AG08395 (cell line): ENCODE measurements at regions not wholly inside any gene's neighbourhood (a gene's known extent, or its start where the extent isn't known, plus 50 kb on each side); places are given as distances from the start of the nearest gene placed in this dataset.

Experiments used
- DNase-seq: peaks from one replicate; pipeline ENCODE4 v3.0.0; 2012; ENCODE audit warnings: mixed read lengths, low spot score

DNA sequence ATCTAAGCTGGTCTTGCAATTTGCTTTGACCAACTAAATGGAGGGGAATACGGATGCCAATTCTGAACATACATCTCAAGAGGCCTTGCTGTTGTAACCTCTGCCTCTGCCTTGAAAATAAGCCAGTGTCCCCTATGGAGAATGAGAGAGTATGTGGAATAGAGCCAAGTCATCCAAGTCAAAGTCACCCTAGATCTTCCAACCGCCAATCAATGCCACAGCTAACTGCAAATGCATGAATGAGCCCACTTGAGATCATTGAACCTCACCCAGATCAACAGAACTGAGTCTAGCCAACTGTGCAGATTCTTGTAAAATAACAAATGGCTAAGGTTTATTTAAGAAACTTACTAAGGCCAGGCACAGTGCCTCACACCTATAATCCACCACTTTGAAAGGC is 139.8 kb upstream of the TANK start:
- DNase-seq, result no peak

DNA sequence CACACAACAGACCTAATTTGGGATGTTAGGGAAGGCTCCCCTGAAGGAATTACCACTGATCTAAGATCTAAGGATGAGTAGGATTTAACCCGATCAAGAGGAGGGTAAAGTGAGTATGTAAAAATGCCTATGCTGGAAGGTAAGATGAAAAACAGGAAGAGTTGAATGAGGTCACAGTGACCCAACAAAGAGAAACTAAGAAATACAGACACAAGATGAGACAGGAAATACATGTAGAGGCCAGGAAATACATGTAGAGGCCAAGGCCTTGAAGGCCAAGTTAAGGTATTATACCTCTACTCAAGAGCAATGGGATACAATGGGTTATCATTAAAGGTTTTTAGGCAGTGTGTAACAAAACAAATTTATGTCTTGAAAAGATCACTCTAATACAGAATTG is 131.6 kb upstream of the TANK start:
- no peak for DNase-seq

DNA sequence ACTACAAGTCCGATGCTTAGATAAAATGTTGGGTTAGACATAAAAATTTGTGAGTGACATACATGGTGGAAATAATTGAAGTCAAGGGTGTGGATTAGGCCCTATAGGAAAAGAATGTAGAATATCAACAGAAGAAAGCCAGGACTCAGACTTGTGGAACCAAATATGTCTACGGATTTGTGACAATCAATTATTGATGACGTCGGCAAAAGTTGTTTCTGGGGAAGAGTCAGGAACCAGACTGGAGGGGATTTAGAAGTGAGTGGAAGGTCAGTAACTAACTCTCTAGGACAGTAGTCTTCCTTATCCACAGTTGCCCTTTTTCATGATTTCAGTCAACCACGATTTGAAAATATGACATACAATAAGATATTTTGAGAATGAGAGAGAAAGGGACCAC is 130.9 kb upstream of the TANK start:
- DNase-seq, result no peak

DNA sequence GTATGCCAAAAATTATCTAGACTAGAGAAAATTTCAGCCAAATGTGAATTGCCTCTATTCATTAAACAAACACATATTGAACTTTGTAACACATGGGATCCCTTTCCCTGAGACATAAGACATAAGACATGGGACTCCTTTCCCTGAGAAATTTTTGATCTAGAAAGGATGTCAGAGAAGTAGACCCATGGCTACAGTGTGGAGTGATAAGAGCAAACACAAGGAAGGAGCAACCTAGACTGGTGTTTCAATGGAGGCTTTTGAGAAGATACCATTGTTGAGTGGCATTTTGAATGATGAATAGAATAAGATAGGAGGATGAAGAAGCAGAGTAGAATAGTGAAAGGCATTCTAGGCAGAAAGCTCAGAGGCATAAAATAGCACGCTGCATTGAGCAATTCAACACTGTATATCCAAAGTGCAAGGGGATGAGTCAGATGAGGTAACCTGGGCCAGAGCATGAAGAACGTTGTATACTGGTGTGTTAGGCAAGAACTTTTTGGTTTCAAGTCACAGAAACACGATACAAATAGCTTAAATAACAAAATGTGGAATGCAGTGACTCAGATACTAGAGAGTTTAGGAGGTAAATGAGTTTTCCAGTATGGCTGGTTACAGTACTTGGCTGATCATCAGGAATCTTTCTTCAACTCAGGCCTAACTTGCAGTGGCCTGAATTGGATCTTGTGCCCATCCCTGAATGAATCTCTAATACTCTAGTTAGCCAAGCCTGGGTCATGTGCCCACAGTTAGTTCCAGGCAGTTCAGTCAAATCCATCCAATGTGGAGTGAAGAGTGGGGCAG is 129.8 kb upstream of the TANK start:
- DNase-seq, result peak; percentile 94

DNA sequence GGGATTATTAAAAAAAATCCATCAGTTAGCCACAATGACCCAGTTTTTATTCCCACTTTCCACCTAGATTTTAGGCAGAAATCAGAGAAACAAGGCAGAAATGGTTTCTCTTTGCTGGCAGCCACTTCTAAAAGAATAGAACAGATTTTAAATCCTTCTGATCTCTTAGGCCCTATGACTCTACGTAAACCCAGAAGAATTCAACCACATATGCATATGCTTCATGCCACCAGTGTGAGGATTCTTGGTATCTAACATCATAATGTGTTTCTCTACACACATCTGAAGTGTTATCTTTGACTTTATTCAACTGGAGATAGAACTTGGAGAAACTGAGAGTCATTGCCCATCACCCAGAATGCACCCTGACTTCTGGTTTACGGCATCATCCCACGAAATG is 128.7 kb upstream of the TANK start:
- no peak for DNase-seq

DNA sequence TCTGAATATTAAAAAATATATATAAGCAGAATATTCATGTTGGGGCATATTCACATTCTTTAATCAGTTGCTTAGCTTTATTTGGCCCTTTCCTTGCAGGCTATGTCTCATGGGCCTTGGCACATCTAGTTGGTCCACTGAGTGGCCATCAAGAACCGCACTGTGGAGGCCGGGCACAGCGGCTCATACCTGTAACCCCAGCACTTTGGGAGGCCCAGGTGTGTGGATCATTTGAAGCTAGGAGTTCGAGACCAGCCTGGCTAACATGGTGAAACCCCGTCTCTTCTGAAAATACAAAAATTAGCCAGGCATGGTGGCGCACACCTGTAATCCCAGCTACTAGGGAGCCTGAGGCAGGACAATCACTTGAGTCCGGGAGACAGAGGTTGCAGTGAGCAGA is 127.6 kb upstream of the TANK start:
- DNase-seq, result no peak

DNA sequence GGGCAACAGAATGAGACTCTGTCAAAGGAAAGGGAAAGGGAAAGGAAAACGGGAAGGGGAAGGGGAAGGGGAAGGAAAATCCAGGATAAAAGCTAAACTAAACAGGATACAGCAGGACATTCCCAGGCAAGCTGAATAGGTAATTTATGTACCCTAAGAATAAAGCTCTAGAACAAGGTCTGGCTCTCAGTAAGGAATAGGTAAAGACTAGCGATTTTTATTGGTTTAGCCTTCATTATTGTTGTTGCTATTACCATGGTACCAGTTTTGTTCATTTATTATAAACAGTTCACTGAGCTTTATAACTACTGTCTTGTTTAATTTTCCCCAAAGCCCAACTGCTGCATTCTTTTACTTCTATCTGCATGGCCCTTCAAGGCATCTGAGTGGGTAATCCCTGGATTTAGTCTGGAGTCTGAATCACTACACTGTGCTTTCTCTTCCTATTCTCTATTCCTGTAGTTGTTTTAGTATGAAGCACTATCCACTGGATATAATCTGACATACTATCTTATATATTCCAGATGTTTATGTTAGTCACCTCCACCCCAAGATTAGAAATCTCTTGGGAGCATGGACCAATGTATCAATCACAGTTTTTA is 127.1 kb upstream of the TANK start:
- DNase-seq, result no peak

DNA sequence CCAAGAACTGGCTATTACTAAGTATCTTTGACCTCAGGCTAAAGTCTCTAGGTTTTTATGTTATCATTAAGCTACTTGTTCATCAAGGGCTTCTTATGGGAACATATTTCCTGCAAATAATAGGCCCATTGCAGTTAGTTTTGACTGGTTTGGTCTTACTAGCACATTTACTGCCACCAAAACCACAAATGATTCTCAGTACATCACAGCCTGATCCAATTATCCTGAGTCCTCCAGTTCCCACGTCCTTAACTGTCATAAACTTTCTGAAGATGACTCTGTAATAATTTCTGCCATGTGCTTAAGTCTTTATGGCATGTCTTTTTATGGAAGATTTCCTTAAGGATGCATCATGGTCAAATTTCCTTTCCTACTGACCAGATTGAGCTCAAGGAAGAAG is 123.3 kb upstream of the TANK start:
- peak; percentile 24 for DNase-seq

DNA sequence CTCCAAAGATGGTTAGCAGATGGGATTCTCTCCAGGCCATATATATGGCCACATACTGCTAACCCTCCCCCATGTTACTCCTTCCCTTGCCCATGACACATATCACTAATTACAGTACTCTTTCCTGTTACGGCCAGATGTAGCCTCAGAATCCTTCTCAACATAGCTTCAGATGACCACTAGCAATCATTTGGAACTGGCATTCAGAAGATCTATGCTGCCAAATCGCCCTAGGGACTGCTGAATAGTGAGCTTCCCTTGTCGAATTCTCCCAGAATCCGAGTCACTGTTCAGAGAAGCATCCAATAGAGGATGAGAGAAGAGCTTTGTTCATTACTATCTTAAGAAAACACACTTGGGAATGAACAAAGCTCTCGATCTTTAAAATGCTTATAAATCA is 121.2 kb upstream of the TANK start:
- no peak for DNase-seq

DNA sequence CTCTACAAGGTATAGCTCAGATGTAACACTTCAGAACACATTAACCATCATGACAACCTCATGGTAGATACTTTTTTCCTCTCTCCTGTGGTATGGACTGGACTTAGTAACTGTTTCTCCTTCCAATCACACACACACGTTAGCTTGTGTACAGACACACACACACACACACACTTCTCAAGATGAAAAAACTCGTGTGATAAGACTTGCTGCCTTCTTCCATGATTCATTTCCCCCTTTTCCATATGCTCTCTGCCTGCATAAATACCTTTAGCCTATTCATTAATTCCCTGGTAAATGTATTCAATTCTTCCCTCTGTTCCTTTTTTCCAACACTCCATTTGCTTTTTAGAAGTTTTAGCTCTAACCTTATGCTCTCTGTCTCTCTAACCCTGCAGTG is 118.9 kb upstream of the TANK start:
- no peak for DNase-seq

DNA sequence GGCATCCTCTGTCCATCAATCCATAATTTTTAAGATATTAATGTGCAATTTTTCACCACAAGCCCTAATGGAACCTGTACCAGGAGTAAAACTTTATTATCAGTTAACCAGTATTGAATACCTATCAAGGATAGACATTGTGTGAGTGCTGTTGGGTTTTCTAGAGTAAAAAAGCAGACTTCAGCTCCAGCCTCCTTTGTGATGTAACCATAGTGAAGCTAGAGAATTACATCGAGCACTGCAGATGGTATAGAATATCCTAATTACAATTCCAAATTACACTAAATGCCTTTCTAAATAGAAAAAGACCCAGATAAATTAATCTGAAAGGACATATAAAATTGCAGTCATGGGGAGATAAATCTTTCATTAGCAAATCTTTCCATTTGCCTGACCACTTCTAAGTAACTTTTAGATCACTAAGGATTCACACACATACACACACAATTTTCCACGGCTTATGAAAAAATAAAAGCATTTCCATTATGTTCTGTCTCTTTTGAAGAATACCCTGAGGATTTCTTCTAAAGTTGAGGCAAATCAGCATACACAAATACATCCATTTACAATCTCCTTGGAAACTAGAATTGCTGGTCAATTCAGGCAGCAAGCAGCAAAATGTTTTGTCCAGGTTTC is 117.1 kb upstream of the TANK start:
- no peak for DNase-seq

DNA sequence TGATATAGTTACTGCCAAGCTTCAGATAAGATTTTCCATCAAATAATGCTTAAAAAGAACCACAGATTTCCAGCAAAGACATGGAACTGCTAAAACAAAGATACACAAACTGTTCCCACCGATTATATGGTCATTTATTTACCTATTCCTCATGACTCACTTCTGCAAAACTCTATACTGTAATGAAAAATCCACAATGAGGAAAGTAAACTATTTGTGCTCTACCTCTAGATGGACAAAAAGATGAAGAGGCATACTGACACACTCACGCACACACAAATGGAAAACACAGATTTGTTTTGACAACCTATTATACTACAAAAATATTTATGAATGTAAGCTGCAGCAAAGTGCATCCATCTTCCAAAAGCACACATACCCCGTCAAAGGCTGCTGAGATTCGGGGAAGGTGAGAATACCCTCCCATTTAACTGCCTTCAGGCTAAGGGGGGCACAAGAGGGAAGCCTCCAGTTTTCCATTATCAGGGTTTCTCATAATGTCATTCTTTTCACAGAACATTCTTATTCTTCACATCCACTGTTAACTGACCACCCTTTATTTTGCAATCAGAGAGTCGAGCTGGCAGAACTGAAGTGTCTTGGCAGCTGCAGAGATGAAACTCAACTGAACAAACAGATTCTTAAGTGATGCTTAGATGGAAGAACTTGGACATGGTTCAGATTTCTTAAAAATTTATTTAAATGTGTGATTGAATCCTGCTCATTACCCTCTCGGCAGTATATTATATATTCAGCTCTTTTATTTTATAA is 115.9 kb upstream of the TANK start:
- DNase-seq, result peak; percentile 33

DNA sequence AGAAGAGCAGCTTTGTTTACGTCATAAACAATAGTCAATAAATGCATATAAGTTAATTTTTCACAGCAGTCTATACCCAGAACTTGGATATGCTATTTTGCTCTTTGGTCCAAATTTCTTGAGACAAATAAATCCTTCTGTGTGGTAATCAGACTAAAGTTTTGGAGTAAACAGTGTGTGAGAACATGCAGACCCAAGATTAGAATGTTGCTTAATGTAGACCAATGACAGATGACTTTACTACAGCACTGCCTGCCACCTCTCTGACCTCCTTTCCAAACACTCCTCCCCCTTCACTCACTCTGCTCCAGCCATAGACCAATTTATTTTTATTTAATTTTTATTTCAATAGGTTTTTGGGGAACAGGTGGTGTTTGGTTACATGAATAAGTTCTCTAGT is 115.3 kb upstream of the TANK start:
- no peak for DNase-seq

DNA sequence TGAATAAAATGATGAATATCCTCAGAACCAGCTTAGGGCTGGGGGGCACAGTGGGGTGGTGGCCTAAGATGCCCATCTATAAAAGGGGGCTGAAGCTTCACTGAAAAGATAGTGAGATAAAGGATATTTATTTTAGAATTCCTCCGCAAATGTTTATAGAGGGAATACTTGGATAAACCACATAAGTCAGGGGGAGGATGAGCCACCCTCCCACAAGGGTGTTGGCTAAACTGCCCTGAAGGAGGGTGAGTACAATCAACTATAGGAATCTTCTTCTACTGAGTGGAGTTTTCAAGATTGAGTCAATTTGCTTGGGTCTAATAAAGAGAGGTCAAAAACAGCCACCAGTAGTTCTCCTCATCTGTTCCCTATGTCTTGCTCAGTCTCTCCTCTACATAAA is 114.5 kb upstream of the TANK start:
- peak; percentile 52 for DNase-seq

DNA sequence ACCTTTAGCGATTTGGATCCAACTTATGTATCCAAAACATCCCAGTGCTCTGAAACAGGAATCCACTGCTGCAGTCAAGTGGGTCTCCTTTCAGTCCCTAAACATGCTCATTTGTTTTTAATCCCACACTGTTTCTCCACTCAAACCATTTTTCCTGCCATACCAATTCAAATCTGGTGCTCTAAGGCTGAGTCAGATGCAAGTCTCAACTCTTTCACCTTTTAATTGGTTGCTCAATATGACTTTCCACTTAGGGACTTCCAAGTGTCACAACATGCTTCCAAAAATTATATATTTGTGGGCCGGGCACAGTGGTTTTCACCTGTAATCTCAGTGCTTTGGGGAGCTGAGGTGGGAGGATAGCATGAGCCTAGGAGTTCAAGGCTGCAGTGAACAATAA is 113.4 kb upstream of the TANK start:
- DNase-seq, result peak; percentile 10

DNA sequence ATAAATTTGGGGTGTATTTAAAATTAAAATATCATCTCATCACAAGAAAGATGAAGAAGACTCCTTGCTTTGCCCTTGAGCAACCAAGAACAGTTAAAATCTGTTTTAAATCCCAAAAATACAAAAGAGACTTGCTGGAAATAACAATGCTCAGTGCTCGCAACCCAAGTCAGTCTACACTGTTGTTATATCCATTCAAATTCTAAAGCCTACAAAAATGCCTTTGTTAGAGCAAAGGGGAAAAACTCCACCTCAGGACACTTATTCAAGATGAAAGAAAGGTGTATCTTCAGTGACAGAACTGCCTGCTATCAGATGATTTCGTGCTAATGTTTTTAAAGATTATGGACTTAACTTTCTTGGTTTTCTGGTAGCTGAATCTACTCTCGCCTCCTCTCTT is 111.9 kb upstream of the TANK start:
- no peak for DNase-seq

DNA sequence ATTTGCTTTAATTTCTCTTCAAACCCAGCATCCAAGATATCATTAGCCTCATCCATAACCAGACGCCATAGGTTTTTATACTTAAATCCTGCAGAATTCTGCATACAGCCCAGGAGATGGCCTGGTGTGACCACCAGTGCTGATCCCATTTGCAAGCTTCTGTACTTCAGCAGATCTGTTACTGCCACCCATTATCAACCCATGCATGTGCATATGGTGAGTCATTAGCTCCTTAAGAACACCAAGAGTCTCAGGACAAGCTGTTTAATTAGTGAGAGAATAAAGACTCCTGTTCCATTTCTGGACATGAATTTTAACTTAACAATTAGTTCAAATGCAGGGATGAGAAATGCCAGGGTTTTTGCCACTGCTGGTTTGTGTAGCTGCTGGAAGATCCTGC is 110.7 kb upstream of the TANK start:
- no peak for DNase-seq

DNA sequence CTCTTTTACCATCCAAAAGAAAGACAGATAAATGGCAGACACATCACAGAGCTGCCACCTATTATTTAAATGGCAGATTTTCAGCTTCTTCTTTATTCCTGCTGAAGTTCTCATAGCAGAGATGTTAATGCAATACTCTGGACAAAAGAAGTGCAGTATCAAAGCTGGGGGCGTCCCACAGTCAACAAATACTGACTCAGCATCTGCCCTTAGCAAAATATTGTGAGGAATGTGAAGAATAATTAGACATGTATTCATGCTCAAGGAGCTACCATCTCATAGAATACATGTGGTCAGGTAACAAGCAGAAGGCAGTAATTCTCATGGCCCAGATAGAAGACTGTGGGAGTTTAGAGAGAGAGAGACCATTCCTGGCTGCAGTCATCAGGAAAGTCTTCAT is 108.0 kb upstream of the TANK start:
- DNase-seq, result no peak

DNA sequence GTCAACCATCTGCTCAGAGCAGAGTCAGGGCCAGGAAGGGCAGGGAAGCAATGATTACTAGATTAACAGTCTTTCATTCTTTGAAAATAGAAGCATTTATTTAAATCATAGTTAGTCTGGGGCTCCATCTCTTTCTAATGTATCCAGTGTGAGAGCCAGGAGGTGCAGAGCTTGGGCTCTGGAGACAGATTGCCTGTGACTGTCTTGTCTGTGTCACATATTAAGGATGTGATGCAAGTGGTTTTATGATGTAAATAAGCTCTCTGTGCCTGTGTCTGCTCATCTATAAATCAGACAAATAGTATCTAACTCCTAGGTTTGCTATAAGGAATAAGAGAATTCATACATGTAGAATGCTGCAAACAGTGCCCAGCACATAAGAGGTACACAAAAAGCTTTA is 104.9 kb upstream of the TANK start:
- no peak for DNase-seq

DNA sequence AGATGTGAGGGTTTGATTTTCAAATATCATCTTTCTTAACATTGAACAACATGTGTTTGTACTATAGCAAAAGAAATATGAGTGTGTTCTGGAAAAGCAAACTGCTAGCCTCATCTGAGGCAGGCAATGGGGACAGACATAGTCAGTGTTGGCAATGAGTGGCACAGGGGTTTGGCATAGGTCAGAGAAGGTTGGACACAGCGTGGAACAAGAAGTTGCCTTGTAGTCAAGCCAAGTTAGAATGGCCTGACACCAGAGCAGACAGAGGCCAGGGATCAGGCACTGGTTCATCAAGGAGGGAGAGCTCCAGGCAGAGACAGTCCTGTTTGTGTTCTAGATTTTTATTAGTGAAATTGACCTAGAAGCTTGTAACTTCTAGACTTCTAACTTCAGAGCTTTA is 100.8 kb upstream of the TANK start:
- DNase-seq, result no peak

DNA sequence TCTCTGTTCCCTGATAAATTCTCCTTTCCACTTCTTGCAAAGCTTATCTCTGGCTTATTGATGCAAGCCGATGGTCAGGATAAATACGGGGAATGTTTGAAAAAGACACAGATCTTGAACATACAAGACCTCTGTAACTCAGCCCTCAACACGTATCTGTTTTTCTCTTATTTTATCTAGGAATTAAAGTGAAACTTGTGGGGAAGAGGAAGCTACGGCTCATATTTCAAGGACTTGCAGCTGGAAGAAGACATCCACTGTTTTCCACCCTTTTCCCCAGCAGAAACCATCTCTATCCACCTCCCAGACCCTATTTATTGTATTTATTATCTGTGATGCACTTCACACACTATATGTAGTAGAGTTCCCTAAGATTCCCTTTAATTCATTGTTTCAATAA is 98.4 kb upstream of the TANK start:
- no peak for DNase-seq

DNA sequence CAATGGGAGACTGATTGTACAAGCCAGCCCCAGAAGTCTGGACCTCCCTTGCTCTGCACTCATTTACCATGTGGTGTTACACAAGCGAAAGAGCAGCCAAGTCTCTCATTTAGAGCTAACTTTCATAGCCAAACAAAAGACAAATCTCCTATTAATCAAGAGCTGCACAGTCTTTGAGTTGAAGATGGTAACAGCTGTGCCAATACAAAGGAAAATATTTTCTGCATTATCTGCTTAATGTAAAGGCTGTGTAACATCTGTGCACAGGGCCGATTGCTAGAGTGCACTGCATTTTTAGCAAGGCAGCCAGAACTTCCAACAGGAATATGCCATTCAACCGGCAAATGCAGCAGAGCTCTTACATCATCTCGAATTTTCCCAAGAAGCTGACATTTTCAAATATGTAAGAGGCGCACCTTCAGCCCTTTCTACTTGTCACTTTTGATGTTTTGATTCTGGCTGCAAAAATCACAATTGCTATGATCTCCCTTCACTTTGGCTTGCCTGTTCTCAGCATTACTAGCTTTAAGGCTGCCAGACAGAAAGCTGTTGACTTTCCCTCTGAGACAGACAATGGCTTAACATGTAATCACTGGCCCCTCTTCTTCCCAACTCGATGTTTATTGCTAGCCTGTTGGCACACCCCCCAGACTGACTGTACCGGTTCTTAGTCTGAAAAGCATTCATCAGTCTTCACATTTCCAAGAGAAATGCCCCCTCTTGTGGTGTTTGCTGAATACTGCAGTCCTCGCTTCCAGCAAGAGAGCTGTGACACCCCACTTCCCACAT is 96.9 kb upstream of the TANK start:
- peak; percentile 87 for DNase-seq
